MCF 10A (cell line): ENCODE measurements at regions not wholly inside any gene's neighbourhood (a gene's known extent, or its start where the extent isn't known, plus 50 kb on each side); places are given as distances from the start of the nearest gene placed in this dataset.

Experiments
- BruUV-seq: library from RNA; stranded (reverse); fragments of 400-500 nt; replicated peaks from 2 replicates; lab custom pipeline; 2021; lab: Mats Ljungman, UMichigan
- CTCF ChIA-PET: fragments of 300-600 bp; sonication (Branson Sonifier 250); formaldehyde crosslinking; extraction: SDS; loops from one replicate; lab custom pipeline; 2021; ENCODE audit warnings: antibody characterized with exemption, inconsistent platforms; lab: Yijun Ruan, JAX
- POLR2A ChIA-PET: fragments of 300-600, 350-650 bp; sonication (Branson Sonifier 250); formaldehyde crosslinking; extraction: SDS; loops from one replicate; lab custom pipeline; 2020; ENCODE audit warnings: antibody characterized with exemption, inconsistent platforms; lab: Yijun Ruan, JAX
- DNase-seq: peaks from one replicate; pipeline ENCODE4 v3.0.0-alpha.2; 2018; ENCODE audit not compliant: unreplicated experiment
- H3K27ac Mint-ChIP-seq: one replicate; pipeline ENCODE4 v1.8.0; 2022; ENCODE audit warnings: mild to moderate bottlenecking, low read depth, mixed read lengths; ENCODE audit not compliant: unreplicated experiment
- H3K27me3 Mint-ChIP-seq: one replicate; pipeline ENCODE4 v1.8.0; 2022; ENCODE audit warnings: mixed read lengths; ENCODE audit not compliant: insufficient read depth, unreplicated experiment
- H3K36me3 Mint-ChIP-seq: one replicate; pipeline ENCODE4 v1.8.0; 2022; ENCODE audit warnings: mild to moderate bottlenecking, moderate library complexity, mixed read lengths; ENCODE audit not compliant: insufficient read depth, unreplicated experiment
- H3K4me1 Mint-ChIP-seq: one replicate; pipeline ENCODE4 v1.8.0; 2022; ENCODE audit warnings: mixed read lengths; ENCODE audit not compliant: insufficient read depth, unreplicated experiment
- H3K4me3 Mint-ChIP-seq: one replicate; pipeline ENCODE4 v1.8.0; 2022; ENCODE audit warnings: mild to moderate bottlenecking, moderate library complexity, mixed read lengths; ENCODE audit not compliant: unreplicated experiment
- H3K9me3 Mint-ChIP-seq: one replicate; pipeline ENCODE4 v1.8.0; 2022; ENCODE audit warnings: mixed read lengths; ENCODE audit not compliant: unreplicated experiment
- intact Hi-C: fragments of 100-400 bp; cut with micrococcal nuclease; formaldehyde crosslinking; loops from 2 replicates; pipeline ENCODE4 v1.14.1; 2022
- TF ChIP-seq, protein P1 (sequence below): fragments of 200-600 bp; IDR thresholded peaks from one replicate; pipeline ENCODE4 v1.8.0; 2022; ENCODE audit warnings: antibody characterized with exemption, mild to moderate bottlenecking; ENCODE audit not compliant: unreplicated experiment

DNA sequence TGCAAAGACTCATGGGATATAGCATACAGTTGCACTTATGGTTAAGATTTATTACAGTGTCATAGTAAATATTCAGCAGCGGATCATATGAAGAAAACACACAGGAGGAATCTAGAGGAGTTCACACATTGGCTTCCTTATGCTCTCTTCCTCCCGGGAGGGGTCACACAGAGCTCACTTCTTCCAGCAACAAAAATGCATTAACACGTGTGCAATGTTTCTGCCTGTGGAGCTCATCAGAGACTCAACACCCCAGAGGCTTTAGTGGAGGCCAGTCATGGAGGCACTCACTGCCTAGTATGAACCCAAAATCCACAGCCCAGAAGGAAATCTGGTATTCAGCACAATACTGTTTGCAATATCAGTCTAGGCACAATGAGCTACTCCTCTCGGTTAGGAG, 202.8 kb upstream of the PRSS1 start:
- POLR2A ChIA-PET = interaction anchor here (0.6 to 0.9 kb wide), 3 partner anchors 9 to 522 kb away, joined by 3 read pairs; no protein-coding TSS in a partner anchor
- CTCF ChIA-PET = interaction anchor here (0.6 to 2.6 kb wide), 11 partner anchors 11 to 265 kb away, joined by 3 to 17 read pairs (median 5); no protein-coding TSS in a partner anchor
- no peak overlapping the region for H3K27ac Mint-ChIP-seq

DNA sequence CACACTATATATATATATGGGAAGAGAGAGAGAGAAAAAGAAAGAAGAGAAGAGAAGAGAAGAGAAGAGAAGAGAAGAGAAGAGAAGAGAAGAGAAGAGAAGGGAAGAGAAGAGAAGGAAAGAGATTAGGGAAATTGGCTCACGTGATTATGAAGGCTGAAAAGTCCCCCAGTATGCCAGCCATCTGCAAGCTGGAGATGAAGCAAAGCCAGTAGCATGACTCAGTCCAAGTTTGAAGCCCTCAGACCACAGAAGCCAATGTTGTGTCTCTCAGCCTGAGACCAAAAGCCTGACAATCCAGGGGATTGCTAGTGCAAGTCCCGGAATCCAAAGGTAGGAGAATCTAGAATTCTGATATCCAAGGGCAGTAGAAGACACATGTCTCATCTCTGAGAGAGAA, 206.3 kb upstream of the PRSS1 start:
- Mint-ChIP-seq H3K27me3 (no peaks in the 10 kb centered on the region), H3K9me3 (no peaks in the 10 kb centered on the region), H3K4me1 (peaks cover 17% of the 10 kb centered on the region), H3K27ac (no peak overlapping the region), H3K36me3 (no peaks in the 10 kb centered on the region), H3K4me3 (no peak overlapping the region)
- CTCF ChIA-PET = interaction anchor here (0.5 to 2.3 kb wide), 4 partner anchors 8 to 944 kb away, joined by 3 to 11 read pairs (median 4); no protein-coding TSS in a partner anchor
- peak; percentile 28 for DNase-seq
- intact Hi-C loops = no loop called here
- BruUV-seq = no TSS peak
- TF ChIP-seq, protein P1, sequence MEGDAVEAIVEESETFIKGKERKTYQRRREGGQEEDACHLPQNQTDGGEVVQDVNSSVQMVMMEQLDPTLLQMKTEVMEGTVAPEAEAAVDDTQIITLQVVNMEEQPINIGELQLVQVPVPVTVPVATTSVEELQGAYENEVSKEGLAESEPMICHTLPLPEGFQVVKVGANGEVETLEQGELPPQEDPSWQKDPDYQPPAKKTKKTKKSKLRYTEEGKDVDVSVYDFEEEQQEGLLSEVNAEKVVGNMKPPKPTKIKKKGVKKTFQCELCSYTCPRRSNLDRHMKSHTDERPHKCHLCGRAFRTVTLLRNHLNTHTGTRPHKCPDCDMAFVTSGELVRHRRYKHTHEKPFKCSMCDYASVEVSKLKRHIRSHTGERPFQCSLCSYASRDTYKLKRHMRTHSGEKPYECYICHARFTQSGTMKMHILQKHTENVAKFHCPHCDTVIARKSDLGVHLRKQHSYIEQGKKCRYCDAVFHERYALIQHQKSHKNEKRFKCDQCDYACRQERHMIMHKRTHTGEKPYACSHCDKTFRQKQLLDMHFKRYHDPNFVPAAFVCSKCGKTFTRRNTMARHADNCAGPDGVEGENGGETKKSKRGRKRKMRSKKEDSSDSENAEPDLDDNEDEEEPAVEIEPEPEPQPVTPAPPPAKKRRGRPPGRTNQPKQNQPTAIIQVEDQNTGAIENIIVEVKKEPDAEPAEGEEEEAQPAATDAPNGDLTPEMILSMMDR = no peak
- POLR2A ChIA-PET = interaction anchor here (0.9 to 1.4 kb wide), 2 partner anchors 14 to 40 kb away, joined by 3 to 5 read pairs; no protein-coding TSS in a partner anchor

More for the DNA sequence above, 202.8 kb upstream of the PRSS1 start:
- intact Hi-C loops = no loop called here
- no peak for DNase-seq
- BruUV-seq = no TSS peak
- Mint-ChIP-seq H3K4me1 (no peaks in the 10 kb centered on the region), H3K36me3 (no peaks in the 10 kb centered on the region), H3K4me3 (no peak overlapping the region), H3K27me3 (no peaks in the 10 kb centered on the region), H3K9me3 (no peaks in the 10 kb centered on the region)
- TF ChIP-seq, protein P1 = no peak

DNA sequence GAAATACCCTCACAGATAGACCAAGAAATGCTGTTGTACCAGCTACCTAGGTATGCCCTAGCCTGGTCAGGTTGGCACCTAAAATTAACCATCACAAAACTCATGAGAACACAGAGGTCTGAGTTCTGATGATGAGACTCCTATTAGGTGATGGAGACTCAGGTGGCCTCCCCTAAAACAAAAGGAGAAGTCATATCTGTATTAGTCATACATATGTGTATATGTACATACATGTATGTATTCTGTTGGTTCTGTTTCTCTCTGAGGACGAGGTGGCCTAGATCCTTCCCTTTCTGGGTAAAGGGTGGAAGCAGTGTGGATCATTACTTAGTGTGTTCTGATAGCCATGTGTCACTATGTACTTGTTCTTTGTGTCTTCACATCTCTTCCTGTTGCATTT, 207.2 kb upstream of the PRSS1 start:
- Mint-ChIP-seq H3K36me3 (no peaks in the 10 kb centered on the region), H3K27me3 (no peaks in the 10 kb centered on the region), H3K27ac (no peak overlapping the region), H3K4me3 (no peak overlapping the region), H3K9me3 (no peaks in the 10 kb centered on the region), H3K4me1 (peaks cover 17% of the 10 kb centered on the region)
- DNase-seq = no peak
- intact Hi-C loops = no loop called here
- POLR2A ChIA-PET = no interaction called here
- BruUV-seq = no TSS peak
- CTCF ChIA-PET = interaction anchor here (1.2 to 2.6 kb wide), 6 partner anchors 12 to 461 kb away, joined by 3 to 12 read pairs (median 6); no protein-coding TSS in a partner anchor
- TF ChIP-seq, protein P1 = no peak

DNA sequence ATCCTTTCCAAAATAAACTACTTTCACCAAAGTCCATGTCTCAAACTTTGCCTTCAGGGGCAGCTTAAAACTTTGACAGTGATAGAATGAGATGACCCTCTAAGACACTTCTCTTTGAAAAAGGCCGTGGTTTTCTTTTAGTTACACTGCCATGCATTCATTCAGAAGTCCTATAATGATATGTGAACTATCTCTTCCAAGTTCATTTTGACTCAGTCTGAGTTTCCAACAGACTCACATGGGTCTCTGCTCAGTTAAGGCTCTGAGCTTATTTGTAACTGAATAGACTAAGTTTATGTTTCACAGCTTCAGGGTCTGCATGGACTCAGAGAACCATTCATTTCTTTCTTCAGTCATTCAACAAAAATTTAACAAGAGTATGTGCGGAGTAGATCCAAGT, 208.9 kb upstream of the PRSS1 start:
- intact Hi-C loops = no loop called here
- H3K27me3 Mint-ChIP-seq = no peaks in the 10 kb centered on the region
- H3K9me3 Mint-ChIP-seq = no peaks in the 10 kb centered on the region
- peaks cover 17% of the 10 kb centered on the region for H3K4me1 Mint-ChIP-seq
- ChIA-PET POLR2A (interaction anchor here (0.7 to 1.5 kb wide), 2 partner anchors 15 to 260 kb away, joined by 3 read pairs; no protein-coding TSS in a partner anchor), CTCF (interaction anchor here (0.6 to 2.6 kb wide), 10 partner anchors 10 to 463 kb away, joined by 3 to 12 read pairs (median 5); no protein-coding TSS in a partner anchor)
- H3K4me3 Mint-ChIP-seq = no peak overlapping the region
- H3K36me3 Mint-ChIP-seq = no peaks in the 10 kb centered on the region
- TF ChIP-seq, protein P1 = no peak
- peak overlapping the region; percentile 12 for H3K27ac Mint-ChIP-seq
- no peak for DNase-seq
- BruUV-seq = no TSS peak
